ENCODE measurements at regions not wholly inside any gene's neighbourhood (a gene's known extent, or its start where the extent isn't known, plus 50 kb on each side); places are given as distances from the start of the nearest gene placed in this dataset.

DNA sequence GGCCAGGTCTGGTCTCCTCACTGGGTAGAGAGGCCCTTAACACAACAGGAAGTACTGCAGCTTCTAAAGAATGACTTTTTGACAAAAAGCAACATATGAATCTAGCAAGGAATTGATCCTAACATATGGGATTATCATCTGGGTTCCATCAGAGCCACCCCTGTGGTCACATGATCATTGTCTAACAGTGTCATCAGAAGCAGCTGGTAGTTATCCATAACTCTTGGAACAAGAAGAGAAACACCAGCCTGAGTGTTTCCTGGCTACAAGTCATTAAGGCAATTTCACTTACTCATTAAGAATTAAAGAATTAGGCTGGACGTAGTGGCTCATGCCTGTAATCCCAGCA, 219.3 kb upstream of the ARID1B start:
- TF ChIP-seq, protein P1, sequence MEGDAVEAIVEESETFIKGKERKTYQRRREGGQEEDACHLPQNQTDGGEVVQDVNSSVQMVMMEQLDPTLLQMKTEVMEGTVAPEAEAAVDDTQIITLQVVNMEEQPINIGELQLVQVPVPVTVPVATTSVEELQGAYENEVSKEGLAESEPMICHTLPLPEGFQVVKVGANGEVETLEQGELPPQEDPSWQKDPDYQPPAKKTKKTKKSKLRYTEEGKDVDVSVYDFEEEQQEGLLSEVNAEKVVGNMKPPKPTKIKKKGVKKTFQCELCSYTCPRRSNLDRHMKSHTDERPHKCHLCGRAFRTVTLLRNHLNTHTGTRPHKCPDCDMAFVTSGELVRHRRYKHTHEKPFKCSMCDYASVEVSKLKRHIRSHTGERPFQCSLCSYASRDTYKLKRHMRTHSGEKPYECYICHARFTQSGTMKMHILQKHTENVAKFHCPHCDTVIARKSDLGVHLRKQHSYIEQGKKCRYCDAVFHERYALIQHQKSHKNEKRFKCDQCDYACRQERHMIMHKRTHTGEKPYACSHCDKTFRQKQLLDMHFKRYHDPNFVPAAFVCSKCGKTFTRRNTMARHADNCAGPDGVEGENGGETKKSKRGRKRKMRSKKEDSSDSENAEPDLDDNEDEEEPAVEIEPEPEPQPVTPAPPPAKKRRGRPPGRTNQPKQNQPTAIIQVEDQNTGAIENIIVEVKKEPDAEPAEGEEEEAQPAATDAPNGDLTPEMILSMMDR (IDR thresholded peaks at IDR 0.05) = no peak
- TF ChIP-seq EZH2 (IDR thresholded peaks at IDR 0.05) = no peak

Measured in neural progenitor cell (in vitro differentiated cells).